GM18499 (cell line): ENCODE measurements at regions not wholly inside any gene's neighbourhood (a gene's known extent, or its start where the extent isn't known, plus 50 kb on each side); places are given as distances from the start of the nearest gene placed in this dataset.

Source experiments
- ATAC-seq: cut with Tn5 transposase; IDR thresholded peaks from one replicate; pipeline ENCODE4 v1.9.1; 2021; ENCODE audit warnings: moderate number of reproducible peaks; ENCODE audit not compliant: insufficient read depth, unreplicated experiment

GRCh38 chr2:2840681-2841300 lies 509.7 kb upstream of the MYT1L start:
- ATAC-seq: no peak

DNA sequence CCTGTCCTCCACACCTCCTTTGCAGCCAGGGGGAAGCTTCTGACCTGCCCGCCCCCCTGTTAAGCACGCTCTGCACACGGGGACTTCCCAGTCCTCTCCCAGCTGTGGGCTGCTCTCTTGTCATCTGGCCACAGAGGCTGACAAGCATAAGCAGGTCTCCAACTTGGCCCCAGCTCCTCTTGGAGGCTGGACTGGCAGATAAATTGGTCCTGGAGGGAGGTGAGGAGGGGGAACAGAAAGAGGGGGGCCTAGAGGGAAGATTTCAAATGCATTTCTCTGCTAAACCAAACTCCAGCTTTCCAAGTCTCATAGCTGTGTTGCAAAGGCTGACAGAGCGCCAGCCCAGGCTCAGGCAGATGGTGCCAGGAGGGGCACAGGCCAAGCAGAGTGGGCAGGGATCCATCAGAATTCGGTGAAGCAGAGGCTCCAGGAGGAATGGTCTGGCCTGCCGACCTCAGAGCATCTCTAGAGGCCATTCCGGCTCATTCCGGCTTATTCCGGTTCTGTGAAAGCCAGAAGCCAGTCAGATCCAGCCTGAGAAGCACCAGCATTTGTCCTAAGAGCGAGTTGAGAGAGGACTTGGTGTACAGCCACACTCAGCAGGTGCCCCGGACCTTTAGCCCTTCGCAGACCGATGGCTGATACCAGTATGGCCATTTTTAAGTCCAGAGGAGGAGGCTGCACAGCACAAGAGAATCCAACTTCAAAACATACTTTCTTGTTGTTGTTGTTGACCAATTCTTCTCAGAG lies 508.9 kb upstream of the MYT1L start:
- no peak for ATAC-seq

GRCh38 chr2:2839393-2839781 lies 508.3 kb upstream of the MYT1L start:
- ATAC-seq: no peak

DNA sequence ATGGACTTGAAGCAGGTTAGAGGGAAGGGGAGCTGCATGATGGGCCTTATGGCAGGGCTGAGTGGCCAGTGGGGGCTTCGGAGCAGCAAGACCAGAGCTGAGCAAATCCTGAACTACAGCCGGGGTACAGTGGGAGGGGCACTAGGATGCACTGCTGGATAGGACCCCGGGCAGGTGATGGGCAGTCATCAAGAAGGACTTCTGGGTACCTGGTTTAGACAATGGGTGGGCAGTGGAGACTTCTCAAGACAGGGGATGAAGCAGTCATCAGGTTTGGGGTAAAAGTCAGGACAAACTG lies 507.4 kb upstream of the MYT1L start:
- no peak for ATAC-seq

GRCh38 chr2:2837746-2838547 lies 506.9 kb upstream of the MYT1L start:
- no peak for ATAC-seq

GRCh38 chr2:2836343-2837070 lies 505.4 kb upstream of the MYT1L start:
- no peak for ATAC-seq

DNA sequence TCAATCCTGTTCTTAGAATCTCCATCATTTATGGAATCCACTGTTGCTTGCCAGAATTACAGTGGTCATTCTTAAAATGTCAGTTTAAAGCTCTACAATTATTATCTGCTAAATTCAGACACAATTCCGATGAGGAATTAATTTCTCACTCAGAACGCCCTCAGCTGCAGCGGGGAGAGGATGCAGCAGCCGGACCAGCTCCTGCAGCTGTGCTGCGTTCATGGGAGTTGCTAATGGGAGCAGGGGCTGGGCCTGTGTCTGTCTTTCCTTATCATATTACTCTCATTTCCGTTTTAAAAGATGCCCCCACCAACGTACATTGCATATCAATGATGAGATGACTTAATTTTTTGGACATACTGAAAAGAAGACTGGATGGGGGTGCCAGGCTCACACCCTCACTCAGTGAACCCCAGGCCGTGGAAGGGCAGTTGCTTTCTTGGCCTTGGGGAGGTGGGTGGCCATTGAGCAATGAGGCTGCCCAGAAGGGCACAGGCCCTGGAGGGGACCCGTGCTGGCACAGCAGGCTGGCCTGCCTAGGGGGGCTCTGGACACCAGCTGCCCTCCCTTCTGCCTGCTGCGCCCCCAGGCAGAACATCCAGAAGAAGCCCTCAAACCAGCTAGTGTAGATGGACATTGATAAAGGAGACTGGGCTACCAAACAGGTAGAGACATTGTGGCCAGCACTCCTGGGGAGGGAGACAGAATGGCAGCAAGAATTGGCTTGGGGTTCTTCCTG lies 503.6 kb upstream of the MYT1L start:
- no peak for ATAC-seq

DNA sequence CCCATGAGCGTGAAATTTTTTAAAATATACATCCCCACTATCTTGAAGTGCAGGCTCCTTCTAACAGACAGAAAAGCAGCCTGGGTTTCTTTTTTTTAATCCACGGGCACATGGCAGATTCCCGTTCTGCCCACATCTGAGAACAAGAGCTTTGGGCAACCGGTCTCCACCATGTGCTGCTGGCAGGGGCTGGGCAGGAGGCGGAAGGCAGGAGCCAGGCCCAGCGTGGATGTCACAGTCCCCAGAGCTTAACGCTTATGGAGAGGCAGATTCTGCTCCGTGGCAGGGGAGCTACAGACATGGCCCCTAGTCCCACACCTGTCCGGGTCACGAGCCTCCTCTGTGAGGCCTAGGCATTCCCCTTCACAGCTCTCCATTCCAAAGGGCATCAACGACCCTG lies 503.0 kb upstream of the MYT1L start:
- ATAC-seq: no peak

GRCh38 chr2:2832657-2833056 lies 501.6 kb upstream of the MYT1L start:
- no peak for ATAC-seq

GRCh38 chr2:2831633-2832032 lies 500.6 kb upstream of the MYT1L start:
- ATAC-seq: no peak

DNA sequence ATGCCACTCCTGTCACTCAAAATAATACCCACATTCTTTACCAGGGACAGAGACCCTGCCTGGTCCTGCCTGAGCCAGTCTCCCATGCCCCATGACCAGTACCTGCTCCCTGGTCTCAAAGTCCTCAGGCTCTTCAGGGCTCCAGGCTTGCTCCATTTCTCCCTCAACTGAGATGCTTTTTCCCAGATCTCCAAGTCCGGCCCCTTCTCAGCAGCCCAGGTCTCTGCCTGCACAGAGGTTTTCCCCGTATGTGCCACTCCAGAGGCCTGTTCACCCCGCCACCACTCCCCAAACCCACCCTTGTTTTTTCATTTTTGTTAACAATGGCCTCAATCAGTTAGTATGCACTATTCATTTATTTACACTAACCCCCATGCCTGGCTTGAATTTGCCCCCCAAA lies 499.5 kb upstream of the MYT1L start:
- ATAC-seq: no peak

- no peak for ATAC-seq
These were observed 497.8 kb upstream of the MYT1L start for GRCh38 chr2:2828774-2829368.

GRCh38 chr2:2827761-2828221 lies 496.7 kb upstream of the MYT1L start:
- no peak for ATAC-seq

DNA sequence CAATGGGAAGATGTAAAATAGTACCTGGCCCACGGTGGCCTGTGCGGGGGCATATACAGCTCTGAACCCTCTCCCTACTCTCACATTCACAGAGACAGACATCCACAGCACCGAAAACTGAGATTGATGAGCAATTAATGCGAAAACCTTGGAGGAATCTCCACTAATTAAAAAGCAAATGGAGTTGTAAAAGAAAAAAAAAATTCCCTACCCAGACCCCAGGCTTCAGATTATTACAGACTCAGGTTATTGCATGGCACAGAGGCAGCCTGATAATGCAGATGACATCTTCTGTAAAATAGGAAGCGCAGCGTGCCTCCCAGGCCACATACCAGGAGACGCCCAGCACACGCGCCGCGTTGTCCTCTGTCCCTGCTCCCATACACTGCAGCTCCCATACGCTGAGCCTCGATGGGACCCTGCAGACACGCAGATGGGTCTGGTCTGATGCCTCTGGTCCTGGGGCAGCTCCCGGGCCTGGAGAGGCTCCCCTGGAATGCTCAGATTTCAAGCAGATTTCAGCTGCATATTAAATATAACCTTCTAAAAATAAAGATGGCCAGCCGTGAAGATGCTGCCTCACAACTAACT lies 496.1 kb upstream of the MYT1L start:
- no peak for ATAC-seq

GRCh38 chr2:2826621-2827020 lies 495.5 kb upstream of the MYT1L start:
- ATAC-seq: no peak

DNA sequence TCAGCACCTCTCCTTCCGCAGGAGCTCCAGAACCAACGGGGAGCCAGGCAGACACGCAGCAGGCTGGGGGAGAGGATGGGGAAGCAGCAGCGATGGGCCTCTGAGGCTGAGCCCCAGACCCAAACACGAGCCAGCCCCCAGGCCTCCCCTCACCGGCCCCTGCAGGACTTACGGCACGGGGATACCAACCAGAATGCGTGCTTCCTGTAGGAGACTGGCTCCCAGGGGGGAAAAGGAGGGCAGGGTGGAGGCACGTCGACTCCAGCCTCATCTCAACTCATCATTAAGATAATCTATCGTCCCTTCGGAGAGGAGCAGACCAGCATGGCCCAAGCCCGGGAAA lies 495.1 kb upstream of the MYT1L start:
- no peak for ATAC-seq

- ATAC-seq: no peak
These were observed 494.6 kb upstream of the MYT1L start for GRCh38 chr2:2825516-2826208.

GRCh38 chr2:2825062-2825461 lies 494.0 kb upstream of the MYT1L start:
- ATAC-seq: no peak

- no peak for ATAC-seq
These were observed 493.5 kb upstream of the MYT1L start for GRCh38 chr2:2824588-2824987.
